Endothelial cell (in vitro differentiated cells): ENCODE measurements at regions not wholly inside any gene's neighbourhood (a gene's known extent, or its start where the extent isn't known, plus 50 kb on each side); places are given as distances from the start of the nearest gene placed in this dataset.

Experiments
- DNase-seq: peaks from one replicate; pipeline ENCODE4 v3.0.0; 2021; ENCODE audit warnings: low spot score
- H3K27ac Mint-ChIP-seq: one replicate; pipeline ENCODE4 v1.8.0; 2021; ENCODE audit warnings: mixed read lengths, inconsistent platforms; ENCODE audit not compliant: unreplicated experiment
- H3K27me3 Mint-ChIP-seq: one replicate; pipeline ENCODE4 v1.8.0; 2021; ENCODE audit warnings: mild to moderate bottlenecking, moderate library complexity, mixed read lengths, inconsistent platforms; ENCODE audit not compliant: unreplicated experiment
- H3K36me3 Mint-ChIP-seq: one replicate; pipeline ENCODE4 v1.8.0; 2021; ENCODE audit warnings: mild to moderate bottlenecking, low read depth, mixed read lengths, inconsistent platforms; ENCODE audit not compliant: unreplicated experiment
- H3K4me1 Mint-ChIP-seq: one replicate; pipeline ENCODE4 v1.8.0; 2021; ENCODE audit warnings: mild to moderate bottlenecking, mixed read lengths, inconsistent platforms; ENCODE audit not compliant: unreplicated experiment
- H3K4me3 Mint-ChIP-seq: one replicate; pipeline ENCODE4 v1.8.0; 2021; ENCODE audit warnings: mild to moderate bottlenecking, mixed read lengths, inconsistent platforms; ENCODE audit not compliant: unreplicated experiment
- H3K9me3 Mint-ChIP-seq: one replicate; pipeline ENCODE4 v1.8.0; 2021; ENCODE audit warnings: mixed read lengths, inconsistent platforms; ENCODE audit not compliant: unreplicated experiment
- CTCF ChIP-seq: fragments of 200-600 bp; sonication (generic); IDR thresholded peaks from one replicate; pipeline ENCODE4 v1.5.0; 2021; ENCODE audit warnings: antibody characterized with exemption; ENCODE audit not compliant: unreplicated experiment

DNA sequence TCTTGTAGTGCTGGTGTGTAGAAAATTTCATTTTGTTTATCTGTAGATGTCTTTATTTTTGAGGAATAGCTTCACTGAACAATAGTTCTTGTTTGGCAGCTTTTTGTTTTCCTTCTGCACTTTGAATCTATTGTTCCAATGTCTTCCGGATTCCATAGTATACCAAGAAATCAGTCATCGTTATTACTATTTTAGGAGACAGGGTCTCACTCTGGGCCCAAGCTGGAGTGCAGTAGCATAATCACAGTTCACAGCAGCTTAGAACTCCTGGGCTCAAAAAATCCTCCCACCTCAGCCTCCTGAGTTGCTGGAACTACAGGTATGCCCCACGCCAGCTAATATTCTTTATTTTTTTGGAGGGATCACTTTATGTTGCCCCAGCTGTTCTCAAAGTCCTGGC, 67.7 kb upstream of the RGS2 start:
- Mint-ChIP-seq H3K27ac (no peak overlapping the region), H3K27me3 (no peaks in the 10 kb centered on the region), H3K36me3 (no peaks in the 10 kb centered on the region), H3K4me3 (no peak overlapping the region), H3K9me3 (no peaks in the 10 kb centered on the region), H3K4me1 (peaks cover 5% of the 10 kb centered on the region)
- no peak for TF ChIP-seq CTCF
- no peak for DNase-seq

GRCh38 chr1:192747301-192747700, 61.5 kb upstream of the RGS2 start:
- Mint-ChIP-seq H3K4me1 (peaks cover 8% of the 10 kb centered on the region), H3K27me3 (no peaks in the 10 kb centered on the region), H3K9me3 (no peaks in the 10 kb centered on the region), H3K27ac (no peak overlapping the region), H3K4me3 (no peak overlapping the region), H3K36me3 (no peaks in the 10 kb centered on the region)
- no peak for DNase-seq
- TF ChIP-seq CTCF = no peak

- no peaks in the 10 kb centered on the region for H3K9me3 Mint-ChIP-seq
- H3K27me3 Mint-ChIP-seq = no peaks in the 10 kb centered on the region
- no peak for TF ChIP-seq CTCF
- H3K27ac Mint-ChIP-seq = no peak overlapping the region
- DNase-seq = no peak
- no peak overlapping the region for H3K4me3 Mint-ChIP-seq
- H3K4me1 Mint-ChIP-seq = peaks cover 8% of the 10 kb centered on the region
- no peaks in the 10 kb centered on the region for H3K36me3 Mint-ChIP-seq
Measured at GRCh38 chr1:192747943-192748342, 60.9 kb upstream of the RGS2 start.

DNA sequence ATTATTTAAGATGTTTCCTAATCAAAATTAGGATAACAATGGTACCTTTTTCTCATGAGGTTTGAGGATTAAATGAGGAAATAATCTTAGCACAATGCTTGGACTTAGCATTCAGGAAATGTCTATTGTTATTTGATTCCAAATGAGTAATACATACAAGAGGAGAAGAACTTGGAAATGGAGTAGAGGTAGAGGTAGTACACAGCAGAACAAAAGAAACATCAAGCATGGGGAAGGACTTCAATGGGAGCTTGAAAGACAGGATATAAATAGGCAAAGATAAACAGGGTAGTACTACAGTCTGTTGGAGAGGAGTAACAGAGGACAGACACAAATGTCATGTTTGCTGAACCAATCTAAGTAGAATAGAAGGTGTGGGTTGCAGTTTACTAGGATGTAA, 59.5 kb upstream of the RGS2 start:
- no peaks in the 10 kb centered on the region for H3K9me3 Mint-ChIP-seq
- TF ChIP-seq CTCF = no peak
- H3K4me3 Mint-ChIP-seq = no peak overlapping the region
- H3K36me3 Mint-ChIP-seq = no peaks in the 10 kb centered on the region
- H3K27ac Mint-ChIP-seq = no peak overlapping the region
- peaks cover 8% of the 10 kb centered on the region for H3K4me1 Mint-ChIP-seq
- DNase-seq = no peak
- H3K27me3 Mint-ChIP-seq = no peaks in the 10 kb centered on the region

DNA sequence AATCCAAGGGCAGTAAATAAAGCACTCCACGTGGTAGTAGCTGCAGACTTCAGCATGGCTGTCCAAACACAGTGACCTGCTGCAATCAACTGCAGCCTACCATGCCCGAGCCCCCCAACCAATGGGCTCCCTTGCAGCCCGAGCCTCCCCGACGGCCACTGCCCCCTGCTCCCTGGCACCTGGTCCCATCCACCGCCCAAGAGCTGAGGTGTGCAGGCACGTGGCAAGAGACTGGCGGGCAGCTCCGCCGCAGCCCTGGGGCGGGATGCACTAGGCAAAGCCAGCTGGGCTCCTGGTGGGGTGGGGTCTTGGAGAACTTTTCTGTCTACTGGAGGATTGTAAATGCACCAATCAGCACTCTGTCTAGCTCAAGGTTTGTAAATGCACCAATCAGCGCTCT, 57.6 kb upstream of the RGS2 start:
- DNase-seq = no peak
- no peaks in the 10 kb centered on the region for H3K9me3 Mint-ChIP-seq
- H3K27ac Mint-ChIP-seq = no peak overlapping the region
- no peak overlapping the region for H3K4me3 Mint-ChIP-seq
- H3K27me3 Mint-ChIP-seq = no peaks in the 10 kb centered on the region
- H3K36me3 Mint-ChIP-seq = no peaks in the 10 kb centered on the region
- no peak for TF ChIP-seq CTCF
- peaks cover 4% of the 10 kb centered on the region for H3K4me1 Mint-ChIP-seq
